ENCODE measurements at regions not wholly inside any gene's neighbourhood (a gene's known extent, or its start where the extent isn't known, plus 50 kb on each side); places are given as distances from the start of the nearest gene placed in this dataset.
"Not testable (repeated sequence)": the region's sequence is repeated elsewhere in the genome, so short reads cannot be mapped to it uniquely, and the experiment has no call there.

- no peak for DNase-seq (ENCODE audit: low read depth in 3 of 3)
Observed at GRCh38 chr10:131041441-131041840, 270.1 kb downstream of the TCERG1L start.

GRCh38 chr10:131042015-131042414 is 269.5 kb downstream of the TCERG1L start:
- not testable (repeated sequence) for DNase-seq (ENCODE audit: low read depth in 3 of 3)

Measured in stimulated activated CD4-positive, alpha-beta T cell treated with anti-CD3 and anti-CD28 coated beads, TNF-alpha, amount 100 ng/mL, for 48 hours (primary cell).